H1 (cell line): ENCODE measurements at regions not wholly inside any gene's neighbourhood (a gene's known extent, or its start where the extent isn't known, plus 50 kb on each side); places are given as distances from the start of the nearest gene placed in this dataset.

Source experiments
- CTCF ChIA-PET: fragments of 300-600 bp; sonication (Branson Sonifier 250); formaldehyde crosslinking; loops from one replicate; lab custom pipeline; 2021; ENCODE audit not compliant: partially characterized antibody; lab: Charles Lee
- POLR2A ChIA-PET: fragments of 300-600 bp; sonication (Branson Sonifier 250); formaldehyde crosslinking; loops from one replicate; lab custom pipeline; 2021; ENCODE audit warnings: inconsistent platforms; ENCODE audit not compliant: partially characterized antibody; lab: Charles Lee
- DNase-seq, 2 experiments: peaks; one replicate each; pipeline versions ENCODE4 v3.0.0 to v3.0.0-alpha.2; 2010 to 2022; ENCODE audit warnings: low spot score in 2 of 2, low read depth in 1 of 2, mixed read lengths in 1 of 2
- FAIRE-seq: peaks from 2 replicates; lab custom pipeline; 2011; peaks lifted over from hg19 to GRCh38; lab: Jason Lieb, UNC
- H2AFZ ChIP-seq: 2 replicates; pipeline ENCODE4 v1.8.1; 2012; ENCODE audit warnings: low read length, inconsistent platforms
- H2AK5ac ChIP-seq: 2 replicates; pipeline ENCODE4 v1.6.1; 2013; ENCODE audit warnings: low read depth, low read length
- H2BK120ac ChIP-seq: replicated peaks from 2 replicates; pipeline ENCODE3; 2013; ENCODE audit warnings: low read depth, low read length, inconsistent platforms
- H2BK12ac ChIP-seq: 2 replicates; pipeline ENCODE4 v1.6.1; 2013; ENCODE audit warnings: low read depth, low read length
- H2BK15ac ChIP-seq: 2 replicates; pipeline ENCODE4 v1.6.1; 2013; ENCODE audit warnings: low read length
- H2BK20ac ChIP-seq: 2 replicates; pipeline ENCODE4 v1.6.1; 2013; ENCODE audit warnings: low read length
- H2BK5ac ChIP-seq: 2 replicates; pipeline ENCODE4 v1.6.1; 2013; ENCODE audit warnings: low read depth, low read length
- H3K14ac ChIP-seq: 2 replicates; pipeline ENCODE4 v1.6.1; 2013; ENCODE audit warnings: inconsistent platforms; ENCODE audit not compliant: insufficient read length
- H3K18ac ChIP-seq: 2 replicates; pipeline ENCODE4 v1.6.1; 2013; ENCODE audit warnings: low read length; ENCODE audit errors: extremely low read depth
- H3K23ac ChIP-seq: 2 replicates; pipeline ENCODE4 v1.6.1; 2013; ENCODE audit warnings: inconsistent platforms; ENCODE audit not compliant: insufficient read length
- H3K23me2 ChIP-seq: 2 replicates; pipeline ENCODE4 v1.6.1; 2013; ENCODE audit warnings: low read depth, low read length
- H3K27ac ChIP-seq: 2 replicates; pipeline ENCODE4 v1.6.1; 2011; ENCODE audit warnings: low read depth, low read length, inconsistent platforms
- H3K27me3 ChIP-seq, 4 experiments: replicated peaks in 1 of 4; 1 replicate in 1 of 4; 2 replicates in 3 of 4; pipeline versions ENCODE4 v1.6.1 to v1.8.1; 2011 to 2013; ENCODE audit warnings: low read length in 3 of 4, mild to moderate bottlenecking in 3 of 4, inconsistent platforms in 2 of 4, mixed read lengths in 2 of 4, moderate library complexity in 1 of 4; ENCODE audit not compliant: control insufficient read depth in 3 of 4, insufficient read depth in 3 of 4; ENCODE audit errors: extremely low read depth in 1 of 4
- H3K36me3 ChIP-seq, 4 experiments: 2 replicates each; pipeline versions ENCODE4 v1.6.1 to v1.8.1; 2011 to 2013; ENCODE audit warnings: mild to moderate bottlenecking in 4 of 4, low read length in 3 of 4, moderate library complexity in 2 of 4, control low read depth in 1 of 4, inconsistent platforms in 1 of 4; ENCODE audit not compliant: insufficient read depth in 4 of 4, control insufficient read depth in 2 of 4
- H3K4ac ChIP-seq: replicated peaks from 2 replicates; pipeline ENCODE3; 2013; ENCODE audit warnings: low read length, low read depth, mixed read lengths, inconsistent platforms; ENCODE audit not compliant: insufficient read length
- H3K4me1 ChIP-seq, 4 experiments: replicated peaks in 1 of 4; 1 replicate in 1 of 4; 2 replicates in 3 of 4; pipeline versions ENCODE4 v1.6.1 to v1.8.1; 2011 to 2013; ENCODE audit warnings: low read length in 3 of 4, inconsistent platforms in 2 of 4, mixed read lengths in 1 of 4; ENCODE audit not compliant: insufficient read depth in 4 of 4, control insufficient read depth in 3 of 4
- H3K4me2 ChIP-seq, 2 experiments: 2 replicates each; pipeline versions ENCODE4 v1.6.1 to v1.8.1; 2011 to 2013; ENCODE audit warnings: low read depth in 2 of 2, low read length in 2 of 2, control low read depth in 1 of 2, inconsistent platforms in 1 of 2, mild to moderate bottlenecking in 1 of 2; ENCODE audit not compliant: insufficient read depth in 1 of 2
- H3K4me3 ChIP-seq, 4 experiments: fragments of 200-600, 300-600 bp in 1 of 4; sonication (generic), shearing (Covaris generic), sonication (Bioruptor Twin) in 1 of 4; 2 replicates each; pipeline versions ENCODE4 v1.5.1 to v1.8.1; 2011 to 2016; ENCODE audit warnings: low read length in 4 of 4, low read depth in 3 of 4, control low read depth in 2 of 4, inconsistent platforms in 2 of 4, mild to moderate bottlenecking in 2 of 4, mixed read lengths in 1 of 4, moderate library complexity in 1 of 4; ENCODE audit not compliant: insufficient read depth in 2 of 4; ENCODE audit errors: extremely low read depth in 1 of 4
- H3K56ac ChIP-seq: replicated peaks from 2 replicates; pipeline ENCODE3; 2013; ENCODE audit warnings: low read depth, mild to moderate bottlenecking, mixed read lengths, low read length, inconsistent platforms; ENCODE audit not compliant: insufficient read length
- H3K79me1 ChIP-seq: 2 replicates; pipeline ENCODE4 v1.6.1; 2013; ENCODE audit warnings: low read depth, low read length, control low read depth
- H3K79me2 ChIP-seq, 2 experiments: 2 replicates each; pipeline versions ENCODE4 v1.6.1 to v1.8.1; 2012 to 2013; ENCODE audit warnings: low read length in 2 of 2, mild to moderate bottlenecking in 2 of 2, inconsistent platforms in 1 of 2; ENCODE audit not compliant: insufficient read depth in 2 of 2, control insufficient read depth in 1 of 2
- H3K9ac ChIP-seq, 4 experiments: replicated peaks in 1 of 4; 1 replicate in 1 of 4; 2 replicates in 3 of 4; pipeline versions ENCODE4 v1.6.1 to v1.8.1; 2011 to 2013; ENCODE audit warnings: low read depth in 3 of 4, low read length in 3 of 4, control low read depth in 2 of 4, mild to moderate bottlenecking in 2 of 4, moderate library complexity in 2 of 4, inconsistent platforms in 1 of 4; ENCODE audit errors: extremely low read depth in 1 of 4
- H3K9me3 ChIP-seq, 2 experiments: 2 replicates each; pipeline versions ENCODE4 v1.6.1 to v1.8.1; 2012 to 2013; ENCODE audit warnings: mild to moderate bottlenecking in 2 of 2, moderate library complexity in 2 of 2, control low read depth in 1 of 2, inconsistent platforms in 1 of 2, low read depth in 1 of 2, low read length in 1 of 2, mixed read lengths in 1 of 2; ENCODE audit not compliant: insufficient read depth in 2 of 2
- H4K20me1 ChIP-seq, 2 experiments: replicated peaks in 1 of 2; 2 replicates each; pipeline versions ENCODE3 to v1.8.1; 2011 to 2013; ENCODE audit warnings: inconsistent platforms in 2 of 2, low read length in 2 of 2, mild to moderate bottlenecking in 1 of 2; ENCODE audit not compliant: insufficient read depth in 2 of 2, control insufficient read depth in 1 of 2
- H4K5ac ChIP-seq: 2 replicates; pipeline ENCODE4 v1.6.1; 2013; ENCODE audit warnings: low read length, low read depth, mixed read lengths, inconsistent platforms; ENCODE audit not compliant: insufficient read length
- H4K8ac ChIP-seq: 2 replicates; pipeline ENCODE4 v1.8.0; 2013; ENCODE audit warnings: mild to moderate bottlenecking, moderate library complexity, low read length, inconsistent platforms; ENCODE audit not compliant: insufficient read depth; ENCODE audit errors: extremely low read depth
- H4K91ac ChIP-seq: replicated peaks from 2 replicates; pipeline ENCODE3; 2013; ENCODE audit warnings: low read length, mixed read lengths, inconsistent platforms; ENCODE audit not compliant: insufficient read length
- ATF3 ChIP-seq: IDR thresholded peaks from 2 replicates; pipeline ENCODE4 v1.6.1; 2011; ENCODE audit warnings: low read depth, mild to moderate bottlenecking, low read length; ENCODE audit not compliant: insufficient read depth
- SAP30 ChIP-seq: fragments of 300-600 bp; sonication (generic); IDR thresholded peaks from 2 replicates; pipeline ENCODE4 v1.7.1; 2012; ENCODE audit warnings: low read length, moderate library complexity, mild to moderate bottlenecking, inconsistent platforms; ENCODE audit not compliant: insufficient read depth, insufficient replicate concordance
- SIN3A ChIP-seq, 2 experiments: IDR thresholded peaks in 1 of 2; conservative IDR thresholded peaks in 1 of 2; 2 replicates each; pipeline ENCODE4 v1.6.1; 2011 to 2012; ENCODE audit warnings: low read length in 2 of 2, improper control_type of control experiment in 1 of 2, low read depth in 1 of 2, mild to moderate bottlenecking in 1 of 2
- TAF7 ChIP-seq: optimal IDR thresholded peaks from 2 replicates; pipeline ENCODE3; 2011; ENCODE audit warnings: low read depth, mild to moderate bottlenecking, inconsistent platforms, low read length, moderate library complexity, borderline replicate concordance

- no peak overlapping the region for H4K91ac ChIP-seq
- H3K27ac ChIP-seq = no peak overlapping the region
- H3K4me3 ChIP-seq = no peak overlapping the region
- 0 out of 2 replicates have a peak overlapping the region, but pooled peaks have one; percentile 19 for H2AFZ ChIP-seq
- H3K56ac ChIP-seq = no peak overlapping the region
- no peak overlapping the region for H4K8ac ChIP-seq
- no peak overlapping the region for H4K5ac ChIP-seq
- no peak overlapping the region for H3K9ac ChIP-seq
- H3K23me2 ChIP-seq = no peaks in the 10 kb centered on the region
- FAIRE-seq = no peak
- no peak overlapping the region for H3K4ac ChIP-seq
- H4K20me1 ChIP-seq = no peaks in the 10 kb centered on the region
- no peak overlapping the region for H2BK12ac ChIP-seq
- no peak overlapping the region for H2BK5ac ChIP-seq
- no peaks in the 10 kb centered on the region for H3K79me1 ChIP-seq
- no peak for TF ChIP-seq SIN3A (conservative IDR thresholded peaks at IDR 0.05 in 1 of 2, IDR thresholded peaks at IDR 0.05 in 1 of 2; ENCODE audit: low read depth in 1 of 2, low read length in 2 of 2)
- no peak for TF ChIP-seq TAF7
- no peak for TF ChIP-seq SAP30
- no peak for TF ChIP-seq ATF3
- no peaks in the 10 kb centered on the region for H3K27me3 ChIP-seq
- H3K23ac ChIP-seq = no peak overlapping the region
- H2BK120ac ChIP-seq = no peak overlapping the region
- H3K79me2 ChIP-seq = no peaks in the 10 kb centered on the region
- no peak overlapping the region for H2BK20ac ChIP-seq
- ChIA-PET POLR2A (no interaction called here), CTCF (interaction anchor here (1.0 to 1.7 kb wide), 2 partner anchors 12 to 26 kb away, joined by 5 read pairs; no protein-coding TSS in a partner anchor)
- no peak overlapping the region for H2AK5ac ChIP-seq
- H3K36me3 ChIP-seq = no peaks in the 10 kb centered on the region
- no peak overlapping the region for H3K4me2 ChIP-seq
- H3K9me3 ChIP-seq = no peaks in the 10 kb centered on the region
- no peaks in the 10 kb centered on the region for H3K4me1 ChIP-seq
- H2BK15ac ChIP-seq = no peak overlapping the region
- H3K14ac ChIP-seq = no peak overlapping the region
- H3K18ac ChIP-seq = no peak overlapping the region
- no peak for DNase-seq
These were observed 355.7 kb upstream of the ADAMTSL1 start for GRCh38 chr9:18118268-18118667.
